PC-9 (cell line): ENCODE measurements at regions not wholly inside any gene's neighbourhood (a gene's known extent, or its start where the extent isn't known, plus 50 kb on each side); places are given as distances from the start of the nearest gene placed in this dataset.

Source experiments
- BruUV-seq: library from RNA; stranded (reverse); fragments of 400-500 nt; replicated peaks from 2 replicates; lab custom pipeline; 2021; lab: Mats Ljungman, UMichigan
- CTCF ChIA-PET: fragments of 300-600 bp; sonication (Branson Sonifier 250); formaldehyde crosslinking; loops from one replicate; lab custom pipeline; 2022; ENCODE audit warnings: antibody characterized with exemption; lab: Charles Lee
- POLR2A ChIA-PET: fragments of 300-600 bp; sonication (Branson Sonifier 250); formaldehyde crosslinking; loops from one replicate; lab custom pipeline; 2022; ENCODE audit warnings: antibody characterized with exemption; ENCODE audit not compliant: unreplicated experiment; lab: Charles Lee
- DNase-seq, 2 experiments: peaks; one replicate each; pipeline versions ENCODE4 v3.0.0 to v3.0.0-alpha.2; 2015 to 2022; ENCODE audit warnings: mixed read lengths in 1 of 2
- H2AFZ ChIP-seq: fragments of 200-600 bp; sonication (generic); 2 replicates; pipeline ENCODE4 v1.8.1; 2017; ENCODE audit warnings: antibody characterized with exemption
- H3F3A ChIP-seq: fragments of 200-600 bp; sonication (generic); 2 replicates; pipeline ENCODE4 v1.8.1; 2017; ENCODE audit warnings: antibody characterized with exemption, mild to moderate bottlenecking, low read depth; ENCODE audit not compliant: insufficient read depth
- H3K27ac ChIP-seq: fragments of 200-600 bp; sonication (generic); 2 replicates; pipeline ENCODE4 v1.6.1; 2016; ENCODE audit warnings: mixed run types
- H3K27me3 ChIP-seq: fragments of 200-600 bp; sonication (generic); 2 replicates; pipeline ENCODE4 v1.6.1; 2016; ENCODE audit warnings: low read depth, mixed run types; ENCODE audit not compliant: insufficient read depth
- H3K36me3 ChIP-seq: fragments of 200-600 bp; sonication (generic); 2 replicates; pipeline ENCODE4 v1.6.1; 2016; ENCODE audit warnings: low read depth, mixed run types
- H3K4me1 ChIP-seq: fragments of 200-600 bp; sonication (generic); replicated peaks from 2 replicates; pipeline ENCODE4 v1.6.1; 2016; ENCODE audit warnings: mixed run types; ENCODE audit not compliant: insufficient read depth
- H3K4me2 ChIP-seq: fragments of 200-600 bp; sonication (generic); 2 replicates; pipeline ENCODE4 v1.6.1; 2017; ENCODE audit warnings: mixed run types
- H3K4me3 ChIP-seq: fragments of 200-600 bp; sonication (generic); 2 replicates; pipeline ENCODE4 v1.6.1; 2016; ENCODE audit warnings: mixed run types
- H3K79me2 ChIP-seq: fragments of 200-600 bp; sonication (generic); 2 replicates; pipeline ENCODE4 v1.6.1; 2017; ENCODE audit warnings: low read depth, mixed run types
- H3K9me2 ChIP-seq: fragments of 200-600 bp; sonication (generic); 2 replicates; pipeline ENCODE4 v1.8.1; 2017; ENCODE audit warnings: mild to moderate bottlenecking; ENCODE audit not compliant: insufficient read depth
- H3K9me3 ChIP-seq: fragments of 200-600 bp; sonication (generic); 2 replicates; pipeline ENCODE4 v1.8.1; 2016; ENCODE audit warnings: low read depth; ENCODE audit not compliant: insufficient read depth
- H4K20me1 ChIP-seq: fragments of 200-600 bp; sonication (generic); 2 replicates; pipeline ENCODE4 v1.8.1; 2017; ENCODE audit not compliant: insufficient read depth
- EZH2 ChIP-seq: fragments of 200-600 bp; sonication (generic); IDR thresholded peaks from 2 replicates; pipeline ENCODE4 v1.8.0; 2017; ENCODE audit warnings: antibody characterized with exemption, low read depth
- intact Hi-C: fragments of 100-400 bp; cut with micrococcal nuclease; formaldehyde crosslinking; loops from one replicate; pipeline ENCODE4 v1.10.0; 2022; ENCODE audit not compliant: unreplicated experiment
- TF ChIP-seq, protein P1 (sequence below): fragments of 200-600 bp; sonication (generic); conservative IDR thresholded peaks from 2 replicates; pipeline ENCODE4 v1.6.1; 2017; ENCODE audit warnings: mixed run types, antibody characterized with exemption, mild to moderate bottlenecking, moderate library complexity

DNA sequence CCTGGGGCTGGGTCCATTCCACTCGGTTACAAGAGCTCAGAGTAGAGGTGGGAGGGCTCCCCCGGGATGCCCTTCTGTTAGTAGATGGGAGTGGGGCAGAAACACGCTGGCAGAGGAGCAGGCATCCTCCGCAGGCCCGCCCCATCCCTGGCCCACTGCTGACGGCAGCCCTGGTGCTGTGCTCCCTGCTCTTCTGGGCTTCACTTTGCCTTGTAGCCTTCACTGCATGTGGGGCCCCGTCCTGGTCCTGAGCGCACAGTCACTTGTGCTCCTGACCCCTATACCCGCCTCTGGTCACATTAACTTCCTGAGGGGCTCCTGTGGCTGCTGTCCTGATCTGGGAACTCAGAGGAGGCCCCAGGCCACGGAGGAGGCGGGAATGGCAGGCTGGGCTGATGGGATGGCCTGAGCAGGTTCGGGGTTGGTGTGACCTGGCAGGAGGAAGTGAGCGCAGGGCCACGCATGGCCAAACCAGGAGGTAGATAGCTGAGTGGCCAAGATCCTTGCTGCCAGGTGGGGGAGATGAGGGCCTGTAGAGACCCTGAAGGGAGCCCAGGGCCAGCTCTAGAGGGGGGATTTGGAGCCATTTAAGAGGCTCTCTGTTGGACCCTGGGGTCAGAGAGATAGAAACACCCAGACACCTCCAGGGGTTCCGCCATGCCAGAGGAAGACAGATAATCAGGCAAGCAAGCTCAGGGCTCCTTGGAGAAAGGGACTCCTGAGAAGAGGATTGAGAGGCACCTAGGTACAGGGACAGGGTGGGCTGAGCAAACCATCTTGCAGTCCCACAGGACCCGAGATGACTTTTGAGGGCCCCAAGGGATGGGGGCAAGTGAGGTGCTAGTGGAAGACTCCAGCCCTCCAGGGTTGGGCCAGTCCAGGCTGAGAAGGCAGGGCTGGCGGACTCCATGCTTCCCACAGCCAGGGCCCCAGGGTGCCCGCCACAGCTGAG, 92.2 kb upstream of the PRR23E start:
- Histone ChIP-seq H3K4me1 (no peaks in the 10 kb centered on the region), H3K9me3 (no peaks in the 10 kb centered on the region), H3F3A (no peaks in the 10 kb centered on the region), H4K20me1 (no peaks in the 10 kb centered on the region), H2AFZ (no peak overlapping the region), H3K4me3 (no peak overlapping the region), H3K9me2 (no peaks in the 10 kb centered on the region), H3K36me3 (no peaks in the 10 kb centered on the region), H3K79me2 (no peaks in the 10 kb centered on the region), H3K27me3 (peaks cover 19% of the 10 kb centered on the region), H3K4me2 (no peak overlapping the region), H3K27ac (no peak overlapping the region)
- TF ChIP-seq, protein P1, sequence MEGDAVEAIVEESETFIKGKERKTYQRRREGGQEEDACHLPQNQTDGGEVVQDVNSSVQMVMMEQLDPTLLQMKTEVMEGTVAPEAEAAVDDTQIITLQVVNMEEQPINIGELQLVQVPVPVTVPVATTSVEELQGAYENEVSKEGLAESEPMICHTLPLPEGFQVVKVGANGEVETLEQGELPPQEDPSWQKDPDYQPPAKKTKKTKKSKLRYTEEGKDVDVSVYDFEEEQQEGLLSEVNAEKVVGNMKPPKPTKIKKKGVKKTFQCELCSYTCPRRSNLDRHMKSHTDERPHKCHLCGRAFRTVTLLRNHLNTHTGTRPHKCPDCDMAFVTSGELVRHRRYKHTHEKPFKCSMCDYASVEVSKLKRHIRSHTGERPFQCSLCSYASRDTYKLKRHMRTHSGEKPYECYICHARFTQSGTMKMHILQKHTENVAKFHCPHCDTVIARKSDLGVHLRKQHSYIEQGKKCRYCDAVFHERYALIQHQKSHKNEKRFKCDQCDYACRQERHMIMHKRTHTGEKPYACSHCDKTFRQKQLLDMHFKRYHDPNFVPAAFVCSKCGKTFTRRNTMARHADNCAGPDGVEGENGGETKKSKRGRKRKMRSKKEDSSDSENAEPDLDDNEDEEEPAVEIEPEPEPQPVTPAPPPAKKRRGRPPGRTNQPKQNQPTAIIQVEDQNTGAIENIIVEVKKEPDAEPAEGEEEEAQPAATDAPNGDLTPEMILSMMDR = no peak
- no peak for TF ChIP-seq EZH2
- POLR2A ChIA-PET = no interaction called here
- no TSS peak for BruUV-seq
- DNase-seq = no peak
- CTCF ChIA-PET = no interaction called here
- intact Hi-C loops = no loop called here

DNA sequence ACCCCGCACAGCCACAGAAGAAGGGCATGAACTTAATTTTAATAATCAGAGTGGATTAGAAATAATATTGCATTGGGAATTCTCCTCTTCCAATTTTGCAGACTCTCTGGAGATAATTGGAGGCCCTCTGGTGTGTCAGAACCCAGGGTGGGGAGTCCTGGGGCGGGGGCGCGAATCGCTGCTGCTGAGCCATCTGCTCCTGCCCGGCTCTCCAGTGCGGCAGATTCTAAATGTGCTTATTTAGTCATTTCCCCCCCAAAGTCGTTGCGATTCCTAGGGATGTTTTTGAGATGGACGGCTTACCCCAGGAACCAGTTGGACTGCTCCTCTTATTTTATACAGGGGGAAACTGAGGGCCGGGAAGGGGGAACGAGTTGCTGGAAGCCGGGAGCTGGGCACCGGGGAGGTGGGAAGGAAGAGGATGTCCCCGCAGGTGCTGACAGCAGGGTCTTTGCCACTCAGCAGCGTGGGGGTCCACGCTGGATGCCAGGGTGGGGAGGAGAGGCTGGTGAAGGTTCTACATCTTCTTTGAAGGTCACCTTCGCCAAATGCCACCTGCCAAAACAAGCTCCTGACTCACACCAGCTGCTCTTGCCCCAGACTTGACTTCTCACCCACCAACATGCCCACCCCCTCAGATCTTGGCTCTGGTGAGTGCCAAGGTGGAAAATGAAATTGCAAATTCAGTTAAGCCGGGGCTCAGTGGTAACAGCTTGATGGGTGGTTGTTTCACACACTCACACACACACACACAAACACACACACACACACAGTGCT, 91.3 kb upstream of the PRR23E start:
- no peak overlapping the region for H3K27ac ChIP-seq
- POLR2A ChIA-PET = no interaction called here
- no peak overlapping the region for H3K4me3 ChIP-seq
- H4K20me1 ChIP-seq = no peaks in the 10 kb centered on the region
- BruUV-seq = no TSS peak
- H3K9me2 ChIP-seq = no peaks in the 10 kb centered on the region
- no peaks in the 10 kb centered on the region for H3K4me1 ChIP-seq
- no peaks in the 10 kb centered on the region for H3K79me2 ChIP-seq
- H3K9me3 ChIP-seq = no peaks in the 10 kb centered on the region
- H2AFZ ChIP-seq = no peak overlapping the region
- no peaks in the 10 kb centered on the region for H3F3A ChIP-seq
- CTCF ChIA-PET = no interaction called here
- TF ChIP-seq EZH2 = no peak
- TF ChIP-seq, protein P1 = no peak
- no peak for DNase-seq
- no peak overlapping the region for H3K4me2 ChIP-seq
- H3K36me3 ChIP-seq = no peaks in the 10 kb centered on the region
- peaks cover 19% of the 10 kb centered on the region for H3K27me3 ChIP-seq
- intact Hi-C loops = no loop called here

DNA sequence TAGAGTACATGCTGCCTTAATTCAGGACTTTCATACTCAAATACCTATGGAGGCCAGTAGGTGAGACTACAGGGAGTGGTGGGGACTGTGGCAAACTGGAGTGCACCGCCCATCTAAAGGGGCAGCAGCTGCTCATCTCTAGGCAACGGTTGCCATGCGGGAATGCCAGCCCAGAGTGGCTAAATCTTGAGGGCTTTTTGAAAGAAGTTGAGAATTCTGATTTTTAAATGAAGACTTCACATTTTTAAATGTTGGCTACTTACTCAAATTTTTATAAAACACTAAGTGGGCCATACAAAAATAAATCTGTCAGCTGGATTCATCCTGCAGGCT, 90.8 kb upstream of the PRR23E start:
- Histone ChIP-seq H3K4me1 (no peaks in the 10 kb centered on the region), H3K9me3 (no peaks in the 10 kb centered on the region), H3K4me2 (no peak overlapping the region), H4K20me1 (no peaks in the 10 kb centered on the region), H3K27me3 (peaks cover 19% of the 10 kb centered on the region), H3K36me3 (no peaks in the 10 kb centered on the region), H3K27ac (no peak overlapping the region), H2AFZ (no peak overlapping the region), H3K9me2 (no peaks in the 10 kb centered on the region), H3K4me3 (no peak overlapping the region), H3K79me2 (no peaks in the 10 kb centered on the region), H3F3A (no peaks in the 10 kb centered on the region)
- ChIA-PET POLR2A (no interaction called here), CTCF (no interaction called here)
- TF ChIP-seq, protein P1 = no peak
- no peak for TF ChIP-seq EZH2
- no peak for DNase-seq
- intact Hi-C loops = no loop called here
- BruUV-seq = no TSS peak
